ENCODE measurements at regions not wholly inside any gene's neighbourhood (a gene's known extent, or its start where the extent isn't known, plus 50 kb on each side); places are given as distances from the start of the nearest gene placed in this dataset.
"Not testable (repeated sequence)": the region's sequence is repeated elsewhere in the genome, so short reads cannot be mapped to it uniquely, and the experiment has no call there.

GRCh38 chr7:89621925-89622641 is 532.2 kb upstream of the STEAP1 start:
- DNase-seq, result no peak

GRCh38 chr7:89623018-89623672 is 531.1 kb upstream of the STEAP1 start:
- DNase-seq, result peak; percentile 63

DNA sequence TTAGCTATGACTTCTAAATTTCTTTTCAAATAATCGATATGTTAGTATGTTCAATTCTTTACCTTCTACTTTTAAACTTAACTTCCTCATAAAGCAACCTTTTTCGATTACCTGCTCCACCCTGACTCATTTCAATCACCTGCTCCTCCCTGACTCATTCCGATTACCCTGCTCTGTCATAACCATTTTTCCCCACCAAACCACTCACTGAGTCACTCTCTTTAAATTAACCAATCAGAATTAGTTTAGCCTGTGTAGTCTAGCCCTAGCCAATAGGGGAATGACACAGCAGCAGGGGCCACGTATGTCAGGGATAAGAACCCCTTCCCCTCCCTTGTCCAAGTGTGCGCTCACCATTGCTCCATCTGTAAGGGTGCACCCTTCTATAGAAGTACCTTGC is 530.1 kb upstream of the STEAP1 start:
- not testable (repeated sequence) for DNase-seq

GRCh38 chr7:89648509-89648908 is 505.8 kb upstream of the STEAP1 start:
- DNase-seq, result no peak

- DNase-seq, result no peak
These were observed 498.3 kb upstream of the STEAP1 start for GRCh38 chr7:89655946-89656345.

DNA sequence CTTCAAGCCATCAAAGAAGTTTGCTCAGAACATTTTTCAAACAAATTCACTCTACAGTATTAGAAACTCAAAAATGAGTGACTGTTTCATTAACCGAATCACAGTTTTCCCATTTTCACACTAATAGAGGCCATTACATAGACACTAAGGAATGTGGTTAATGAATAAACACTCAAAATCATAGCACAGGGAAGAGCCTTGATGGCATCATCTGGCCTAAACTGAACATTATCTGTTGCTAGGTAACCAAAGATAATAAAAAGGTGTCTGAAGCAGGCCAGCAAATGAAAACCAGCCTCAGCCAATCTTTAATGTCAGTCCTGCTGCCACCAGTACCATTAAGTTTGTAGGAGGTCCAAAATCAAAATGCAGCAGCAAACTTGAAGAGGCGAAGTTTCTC is 492.4 kb upstream of the STEAP1 start:
- DNase-seq, result no peak

- DNase-seq, result no peak
These were observed 488.0 kb upstream of the STEAP1 start for GRCh38 chr7:89666136-89666835.

DNA sequence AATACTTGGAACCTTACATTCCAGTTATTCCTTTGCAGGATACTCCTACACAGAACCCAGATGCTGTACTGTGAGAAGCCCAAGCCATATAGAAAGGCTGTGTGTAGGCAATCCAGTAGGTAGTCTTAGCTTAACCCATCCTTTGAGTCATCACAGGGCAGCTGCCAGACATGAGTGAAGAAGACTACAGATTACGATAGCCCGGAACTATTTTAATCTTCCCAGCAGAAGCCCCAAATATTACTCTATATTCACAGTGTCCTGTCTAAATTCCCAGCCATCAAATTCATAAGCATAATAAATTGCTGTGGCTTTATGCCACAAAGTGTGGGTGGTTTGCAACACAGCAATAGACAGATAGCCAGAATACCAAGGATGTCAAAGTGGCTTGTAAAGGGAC is 474.1 kb upstream of the STEAP1 start:
- DNase-seq, result no peak

DNA sequence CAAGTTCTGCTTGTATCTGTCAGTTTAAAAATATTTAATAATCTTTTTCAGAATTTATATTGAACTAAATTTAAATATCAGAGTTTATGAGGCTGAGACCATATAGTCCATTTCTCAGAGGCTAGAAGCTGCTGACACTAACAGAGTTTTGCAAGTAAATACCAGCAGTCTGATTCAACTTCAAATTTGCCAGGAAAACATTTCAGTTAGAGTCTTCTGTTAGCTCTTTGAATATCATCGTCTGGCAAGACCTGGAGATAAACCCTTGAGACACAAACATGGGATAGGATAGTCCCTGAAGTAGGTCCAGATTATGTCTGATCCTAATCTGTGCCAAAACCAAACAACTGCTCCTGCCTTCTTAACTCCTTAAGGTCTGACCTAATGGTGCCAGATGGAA is 472.8 kb upstream of the STEAP1 start:
- no peak for DNase-seq

- DNase-seq, result no peak
These were observed 469.0 kb upstream of the STEAP1 start for GRCh38 chr7:89685287-89685686.

GRCh38 chr7:89687211-89687610 is 467.1 kb upstream of the STEAP1 start:
- DNase-seq, result no peak

- no peak for DNase-seq
These were observed 459.0 kb upstream of the STEAP1 start for GRCh38 chr7:89695241-89695640.

DNA sequence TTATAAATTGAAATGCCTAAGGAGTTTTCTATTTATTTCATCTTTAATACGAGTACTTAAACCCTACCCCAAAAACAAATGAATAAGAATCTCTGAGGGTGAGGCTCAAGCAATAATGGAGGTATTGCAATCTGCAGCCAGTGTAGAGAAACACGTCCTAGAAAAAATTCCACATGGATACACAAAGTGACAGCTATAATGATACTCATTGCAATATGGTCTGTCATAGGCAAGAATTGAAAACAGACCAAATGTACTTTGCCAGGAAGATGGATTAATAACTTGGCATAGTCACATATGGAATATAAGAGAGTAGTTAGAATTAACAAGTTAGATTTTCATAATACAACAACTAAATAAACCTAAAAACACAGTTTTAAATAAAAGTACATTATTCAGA is 440.1 kb upstream of the STEAP1 start:
- no peak for DNase-seq

DNA sequence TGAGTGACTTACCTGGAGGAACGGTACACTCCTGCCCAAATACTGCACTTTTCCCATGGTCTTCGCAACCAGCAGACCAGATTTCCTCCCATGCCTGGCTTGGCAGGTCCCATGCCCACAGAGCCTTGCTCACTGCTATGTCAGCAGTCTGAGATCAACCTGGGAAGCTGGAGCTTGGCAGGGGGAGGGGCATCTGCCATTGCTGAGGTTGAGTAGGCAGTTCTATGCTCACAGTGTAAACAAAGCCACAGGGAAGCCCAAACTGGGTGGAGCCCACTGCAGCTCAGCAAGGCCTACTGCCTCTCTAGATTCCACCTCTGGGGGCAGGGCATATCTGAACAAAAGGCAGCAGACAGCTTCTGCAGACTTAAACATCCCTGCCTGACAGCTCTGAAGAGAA is 435.3 kb upstream of the STEAP1 start:
- not testable (repeated sequence) for DNase-seq

- DNase-seq, result no peak
These were observed 425.8 kb upstream of the STEAP1 start for GRCh38 chr7:89728481-89728880.

GRCh38 chr7:89731751-89732445 is 422.4 kb upstream of the STEAP1 start:
- DNase-seq, result no peak

- DNase-seq, result no peak
These were observed 415.7 kb upstream of the STEAP1 start for GRCh38 chr7:89738549-89738948.

- no peak for DNase-seq
These were observed 396.4 kb upstream of the STEAP1 start for GRCh38 chr7:89757910-89758309.

GRCh38 chr7:89760690-89761089 is 393.6 kb upstream of the STEAP1 start:
- no peak for DNase-seq

DNA sequence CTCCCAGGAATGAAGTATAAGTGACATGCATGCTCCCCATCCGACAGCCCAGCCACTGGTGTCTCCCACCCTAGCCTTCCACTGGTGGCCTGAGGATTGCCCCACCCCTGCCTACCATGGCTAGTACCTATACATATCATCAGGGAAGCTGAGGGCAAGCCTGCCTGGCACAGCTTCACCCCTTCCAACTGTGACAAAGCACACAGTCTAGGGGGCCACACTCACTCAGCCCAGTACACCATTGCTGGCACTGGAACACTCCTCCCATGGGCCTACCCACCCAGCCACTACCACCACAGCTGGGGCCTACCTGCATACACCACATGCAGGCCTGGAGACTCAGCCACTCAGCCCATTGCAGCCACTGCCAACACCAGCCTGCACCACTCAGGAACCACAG is 393.1 kb upstream of the STEAP1 start:
- no peak for DNase-seq

DNA sequence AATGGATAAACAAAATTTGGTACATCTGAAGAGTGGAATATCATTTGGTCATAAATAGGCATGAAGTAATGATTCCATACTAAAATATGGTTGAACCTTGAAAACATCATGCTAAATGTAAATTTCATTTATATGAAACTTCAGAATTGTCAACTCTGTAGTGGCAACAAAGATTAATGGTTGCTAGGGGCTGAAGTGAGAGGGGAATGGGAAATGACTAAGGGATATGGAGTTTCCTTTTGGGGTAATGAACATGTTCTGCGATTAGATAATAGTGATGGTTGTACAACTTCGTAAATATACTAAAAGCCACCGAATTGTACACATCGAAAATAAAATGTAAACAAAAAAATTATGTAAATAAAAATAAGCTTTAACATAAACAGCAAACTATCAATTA is 384.1 kb upstream of the STEAP1 start:
- no peak for DNase-seq

DNA sequence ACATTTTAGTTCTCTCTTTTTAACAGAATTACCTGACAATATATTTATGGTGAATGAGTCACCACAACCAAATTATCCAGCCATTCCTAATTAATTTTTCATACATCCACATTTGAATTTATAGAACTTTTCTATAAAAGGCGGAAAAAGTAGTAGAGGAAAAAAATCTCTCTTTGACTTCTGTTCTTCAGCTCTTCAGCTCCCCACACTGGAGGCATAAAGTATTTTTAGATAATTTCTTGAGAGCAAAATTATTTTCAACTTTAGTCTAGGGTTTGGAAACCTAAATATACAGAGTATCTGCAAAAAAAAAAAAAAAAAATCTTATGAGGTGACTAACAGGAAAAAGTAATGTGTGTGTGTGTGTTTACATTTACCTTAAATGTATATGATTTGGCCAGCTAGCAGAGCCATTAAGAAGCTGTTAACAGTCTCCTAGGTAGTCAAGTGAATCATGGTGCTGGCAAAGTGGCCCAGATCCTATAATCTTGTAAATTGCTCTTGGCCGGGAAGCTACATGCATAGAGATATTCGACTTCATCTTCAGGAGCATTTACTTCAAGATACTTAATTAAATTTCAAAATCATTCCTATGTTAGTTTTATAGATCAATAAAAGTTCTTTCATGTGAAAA is 383.1 kb upstream of the STEAP1 start:
- no peak for DNase-seq

DNA sequence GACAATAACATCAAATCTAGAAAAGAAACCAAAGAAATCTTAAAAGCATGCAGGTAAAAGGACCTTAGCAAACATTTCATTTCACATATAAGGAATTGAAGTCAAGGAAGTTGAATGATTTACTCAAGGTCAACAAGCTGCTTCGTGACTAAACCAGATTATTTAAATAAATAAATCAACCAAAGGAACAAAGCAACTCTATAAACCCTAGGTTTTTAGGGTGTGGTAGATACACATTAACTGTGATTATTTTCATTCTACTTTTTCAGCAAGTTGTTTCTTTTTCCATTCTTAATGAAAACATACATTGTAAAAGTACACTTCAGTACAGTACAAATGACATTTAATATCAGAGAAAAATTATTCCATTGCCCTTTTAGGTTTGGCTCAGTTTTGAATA is 382.0 kb upstream of the STEAP1 start:
- DNase-seq, result no peak

All from fibroblast of skin of scalp (primary cell).